ENCODE measurements at regions not wholly inside any gene's neighbourhood (a gene's known extent, or its start where the extent isn't known, plus 50 kb on each side); places are given as distances from the start of the nearest gene placed in this dataset.
"Not testable (repeated sequence)": the region's sequence is repeated elsewhere in the genome, so short reads cannot be mapped to it uniquely, and the experiment has no call there.

DNA sequence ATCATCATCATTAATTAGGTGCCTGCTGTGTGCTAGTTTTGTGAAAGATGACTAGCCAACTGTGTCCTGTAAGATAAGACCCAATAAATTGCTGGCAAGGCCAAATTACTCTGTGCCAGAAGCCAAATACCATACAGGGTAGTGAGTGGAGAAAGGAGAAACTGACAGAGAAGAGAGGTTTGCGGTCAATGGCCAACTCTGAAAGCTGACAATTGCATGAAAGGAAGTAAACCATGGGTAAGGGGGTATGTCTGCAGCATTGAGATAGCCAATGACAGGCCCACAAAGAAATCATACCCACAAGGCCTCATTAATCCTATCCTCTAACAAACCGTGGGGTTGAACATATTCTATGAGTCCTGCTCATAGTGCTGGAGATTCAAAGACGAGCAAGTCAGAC, 236.6 kb upstream of the CCDC196 start:
- no peaks in the 10 kb centered on the region for H3K36me3 Mint-ChIP-seq (ENCODE audit: low read depth)
- no peaks in the 10 kb centered on the region for H3K27me3 Mint-ChIP-seq
- H3K4me3 Mint-ChIP-seq, result no peak overlapping the region
- H3K27ac Mint-ChIP-seq, result no peak overlapping the region
- H3K4me1 Mint-ChIP-seq (ENCODE audit: low read depth), result no peaks in the 10 kb centered on the region
- no peaks in the 10 kb centered on the region for H3K9me3 Mint-ChIP-seq

DNA sequence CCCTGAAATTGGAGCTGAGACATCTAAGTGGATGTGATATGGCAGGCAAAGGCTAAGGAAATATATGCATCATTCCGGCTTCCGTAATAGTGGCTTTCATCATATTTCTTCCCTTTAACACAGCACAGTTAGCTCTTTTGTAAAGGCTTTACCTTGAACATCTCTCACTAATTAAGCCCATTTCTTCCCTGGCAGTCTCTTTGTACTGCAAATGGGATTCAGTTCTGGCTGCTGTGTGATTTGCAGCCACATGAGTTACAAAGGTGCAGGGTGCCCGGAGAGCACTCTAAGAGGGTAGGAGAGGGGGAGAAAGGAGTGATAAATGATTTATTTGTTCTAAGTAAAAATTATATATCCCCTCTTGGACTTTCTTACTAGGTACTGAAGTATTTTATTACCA, 232.1 kb upstream of the CCDC196 start:
- Mint-ChIP-seq H3K27ac (no peak overlapping the region), H3K36me3 (ENCODE audit: low read depth) (no peaks in the 10 kb centered on the region), H3K4me3 (no peak overlapping the region), H3K4me1 (ENCODE audit: low read depth) (no peaks in the 10 kb centered on the region), H3K27me3 (no peaks in the 10 kb centered on the region), H3K9me3 (no peaks in the 10 kb centered on the region)

DNA sequence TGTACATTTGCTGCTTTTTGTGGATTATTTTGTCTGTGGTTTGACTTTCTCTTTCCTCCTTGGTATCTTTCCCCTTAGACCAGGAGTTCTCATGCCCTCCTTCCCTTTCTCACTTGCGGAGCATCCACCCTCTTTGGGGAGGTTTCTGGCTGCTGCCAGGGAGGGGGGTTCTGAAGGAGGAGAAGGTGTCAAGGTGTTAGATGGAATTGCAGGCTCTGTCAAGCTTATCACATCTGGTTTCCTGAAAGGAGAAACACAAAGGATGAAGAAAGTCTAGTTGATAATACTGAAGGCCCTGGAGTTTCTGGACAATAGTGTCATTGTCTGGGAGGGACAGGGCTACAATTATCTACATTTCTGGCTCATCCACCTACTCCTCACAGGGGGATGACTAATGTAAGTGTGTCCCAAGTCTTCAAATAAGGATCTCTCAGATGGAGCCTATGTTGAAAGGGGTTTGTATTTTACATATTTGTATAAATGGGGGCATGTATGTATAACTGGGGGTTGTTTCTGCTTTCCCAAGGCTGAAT, 217.3 kb upstream of the CCDC196 start:
- Mint-ChIP-seq H3K27ac (no peak overlapping the region), H3K4me1 (ENCODE audit: low read depth) (no peaks in the 10 kb centered on the region), H3K4me3 (no peak overlapping the region), H3K27me3 (peaks cover 6% of the 10 kb centered on the region), H3K36me3 (ENCODE audit: low read depth) (no peaks in the 10 kb centered on the region), H3K9me3 (no peaks in the 10 kb centered on the region)

DNA sequence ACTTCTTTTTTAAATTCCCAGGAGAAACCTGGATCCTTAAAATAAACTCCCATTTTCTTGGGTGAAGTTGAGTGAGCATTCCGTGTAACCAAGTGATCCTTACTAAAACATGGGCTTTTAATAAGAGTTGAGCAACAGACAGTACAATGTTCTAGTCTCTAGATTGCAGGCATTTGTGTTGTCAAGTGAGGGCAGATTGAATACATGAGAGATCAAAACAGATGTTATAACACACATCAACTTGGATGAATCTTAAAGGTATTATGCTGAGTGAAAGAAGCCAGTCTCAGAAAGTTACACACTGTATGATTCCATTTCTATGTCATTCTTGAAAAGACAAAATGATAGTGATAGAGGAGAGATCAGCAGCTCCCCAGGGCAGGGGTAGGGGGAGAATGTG, 213.9 kb upstream of the CCDC196 start:
- no peak overlapping the region for H3K27ac Mint-ChIP-seq

DNA sequence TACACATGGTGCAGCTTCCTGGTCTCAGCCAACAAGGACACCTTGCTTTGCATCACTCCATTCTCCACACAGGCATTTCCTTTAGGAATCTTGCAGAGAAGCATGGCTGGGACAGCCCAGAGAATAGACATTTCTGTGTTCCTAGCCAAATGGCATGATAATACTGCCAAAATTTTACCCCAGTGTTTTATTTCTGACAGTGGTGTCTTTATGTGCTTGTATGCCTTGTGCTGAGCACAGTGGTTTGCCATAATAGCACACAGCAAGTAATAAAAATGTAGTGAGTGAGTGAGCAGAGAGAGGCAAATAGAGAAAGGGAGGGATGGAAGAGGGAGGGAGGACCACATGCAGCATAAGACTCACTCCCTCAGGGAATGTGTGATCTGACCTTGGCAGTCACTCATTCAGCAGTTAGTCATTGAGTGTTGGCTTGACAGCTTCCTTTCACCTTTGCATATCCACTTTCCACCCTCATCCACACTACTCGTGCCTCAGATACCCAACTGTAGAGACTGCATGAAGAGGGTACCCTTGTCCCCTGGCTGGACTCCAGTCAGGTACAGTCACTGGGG, 212.8 kb upstream of the CCDC196 start:
- Mint-ChIP-seq H3K27ac (no peak overlapping the region), H3K4me1 (ENCODE audit: low read depth) (no peaks in the 10 kb centered on the region), H3K36me3 (ENCODE audit: low read depth) (no peaks in the 10 kb centered on the region), H3K27me3 (no peaks in the 10 kb centered on the region), H3K4me3 (no peak overlapping the region), H3K9me3 (no peaks in the 10 kb centered on the region)

More for the DNA sequence above, 213.9 kb upstream of the CCDC196 start:
- Mint-ChIP-seq H3K36me3 (ENCODE audit: low read depth) (no peaks in the 10 kb centered on the region), H3K27me3 (no peaks in the 10 kb centered on the region), H3K4me1 (ENCODE audit: low read depth) (no peaks in the 10 kb centered on the region), H3K9me3 (no peaks in the 10 kb centered on the region), H3K4me3 (no peak overlapping the region)

DNA sequence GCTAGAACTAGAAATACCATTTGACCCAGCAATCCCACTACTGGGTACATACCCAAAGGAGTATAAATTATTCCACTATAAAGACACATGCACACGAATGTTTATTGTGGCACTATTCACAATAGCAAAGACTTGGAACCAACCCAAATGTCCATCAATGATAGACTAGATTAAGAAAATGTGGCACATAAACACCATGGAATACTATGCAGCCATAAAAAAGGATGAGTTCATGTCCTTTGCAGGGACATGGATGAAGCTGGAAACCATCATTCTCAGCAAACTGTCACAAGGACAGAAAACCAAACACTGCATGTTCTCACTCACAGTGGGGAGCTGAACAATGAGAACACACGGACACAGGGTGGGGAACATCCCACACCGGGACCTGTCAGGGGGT, 207.8 kb upstream of the CCDC196 start:
- not testable (repeated sequence) for H3K4me1 Mint-ChIP-seq (ENCODE audit: low read depth); H3K4me3 Mint-ChIP-seq; H3K9me3 Mint-ChIP-seq; H3K36me3 Mint-ChIP-seq (ENCODE audit: low read depth); H3K27ac Mint-ChIP-seq; H3K27me3 Mint-ChIP-seq

DNA sequence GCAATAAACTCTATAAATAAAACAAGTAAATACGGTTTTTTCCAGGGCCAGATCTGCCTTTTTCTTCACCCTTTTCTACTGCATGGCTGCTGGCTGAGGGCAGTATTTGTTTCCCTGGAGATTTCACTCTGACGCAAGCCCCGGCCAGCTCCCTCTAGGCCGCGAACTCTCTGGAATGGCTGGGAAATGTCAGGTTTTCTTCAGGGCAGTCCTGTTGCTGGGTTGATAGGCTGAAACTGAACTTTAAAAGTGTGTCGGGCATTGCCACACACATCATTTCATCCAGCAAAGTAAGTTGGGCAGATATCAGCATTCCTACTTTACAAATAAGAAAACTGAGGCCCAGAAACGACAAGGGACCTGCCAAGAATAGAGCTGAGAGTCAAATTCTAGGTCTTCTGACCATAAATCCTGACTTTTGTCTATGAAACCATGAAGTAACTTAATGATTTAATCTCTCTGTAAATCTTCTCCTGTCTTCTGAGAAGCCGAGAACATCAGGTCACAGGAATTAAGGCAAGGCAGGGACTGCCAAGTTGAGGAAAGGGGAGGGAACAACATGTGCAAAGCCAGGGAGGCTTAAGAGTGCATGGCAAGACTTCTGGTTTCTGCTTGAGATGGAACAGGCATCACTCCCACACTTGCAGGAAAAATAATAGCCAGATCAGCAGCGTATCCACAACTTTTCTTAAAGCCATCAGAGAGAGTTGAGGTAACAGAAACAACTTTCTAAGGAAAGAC, 205.0 kb upstream of the CCDC196 start:
- Mint-ChIP-seq H3K36me3 (ENCODE audit: low read depth) (no peaks in the 10 kb centered on the region), H3K9me3 (peaks cover 9% of the 10 kb centered on the region), H3K4me1 (ENCODE audit: low read depth) (no peaks in the 10 kb centered on the region), H3K27ac (no peak overlapping the region), H3K27me3 (no peaks in the 10 kb centered on the region), H3K4me3 (no peak overlapping the region)

DNA sequence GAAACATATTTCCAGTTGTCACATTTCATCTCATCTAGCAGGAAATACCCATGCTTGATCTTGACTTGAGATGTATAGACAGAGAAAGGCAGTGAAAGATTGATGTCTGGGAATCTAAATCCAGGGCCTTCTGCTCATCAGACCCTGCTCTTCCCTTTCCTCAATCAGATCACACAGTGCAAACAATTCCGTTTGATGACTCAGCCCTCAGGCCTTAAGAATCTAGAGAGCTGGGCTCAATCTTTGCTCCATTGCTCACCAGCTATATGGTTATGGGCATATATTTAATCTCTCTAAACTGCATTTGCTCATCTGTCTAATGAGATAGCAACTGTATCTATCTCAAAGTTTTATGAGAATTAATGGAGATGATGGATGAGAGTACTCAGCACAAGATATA, 201.8 kb upstream of the CCDC196 start:
- no peak overlapping the region for H3K4me3 Mint-ChIP-seq
- no peaks in the 10 kb centered on the region for H3K27me3 Mint-ChIP-seq
- H3K9me3 Mint-ChIP-seq, result peaks cover 5% of the 10 kb centered on the region
- no peaks in the 10 kb centered on the region for H3K36me3 Mint-ChIP-seq (ENCODE audit: low read depth)
- H3K27ac Mint-ChIP-seq, result no peak overlapping the region
- no peaks in the 10 kb centered on the region for H3K4me1 Mint-ChIP-seq (ENCODE audit: low read depth)

DNA sequence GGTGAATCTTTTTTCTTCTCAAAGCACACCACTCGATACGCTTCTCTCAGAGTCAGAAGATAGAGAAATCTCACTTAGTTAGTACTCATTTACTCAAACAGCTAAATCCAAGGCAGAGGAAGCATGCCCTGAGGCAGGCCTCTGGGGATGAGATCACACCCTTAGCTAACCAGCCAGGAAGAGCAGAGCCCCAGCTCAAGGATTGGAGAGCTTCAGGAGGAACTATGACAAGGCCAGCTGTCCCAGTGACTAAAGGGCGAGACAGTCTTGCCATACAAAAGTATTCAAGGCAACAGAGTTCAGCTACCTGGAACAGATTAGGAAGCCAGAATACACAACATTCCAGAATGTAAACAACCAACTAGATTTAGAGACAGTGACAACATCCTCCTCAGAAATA, 197.7 kb upstream of the CCDC196 start:
- Mint-ChIP-seq H3K36me3 (ENCODE audit: low read depth) (no peaks in the 10 kb centered on the region), H3K4me3 (no peak overlapping the region), H3K4me1 (ENCODE audit: low read depth) (peaks cover 2% of the 10 kb centered on the region), H3K27ac (no peak overlapping the region), H3K27me3 (no peaks in the 10 kb centered on the region), H3K9me3 (no peaks in the 10 kb centered on the region)

DNA sequence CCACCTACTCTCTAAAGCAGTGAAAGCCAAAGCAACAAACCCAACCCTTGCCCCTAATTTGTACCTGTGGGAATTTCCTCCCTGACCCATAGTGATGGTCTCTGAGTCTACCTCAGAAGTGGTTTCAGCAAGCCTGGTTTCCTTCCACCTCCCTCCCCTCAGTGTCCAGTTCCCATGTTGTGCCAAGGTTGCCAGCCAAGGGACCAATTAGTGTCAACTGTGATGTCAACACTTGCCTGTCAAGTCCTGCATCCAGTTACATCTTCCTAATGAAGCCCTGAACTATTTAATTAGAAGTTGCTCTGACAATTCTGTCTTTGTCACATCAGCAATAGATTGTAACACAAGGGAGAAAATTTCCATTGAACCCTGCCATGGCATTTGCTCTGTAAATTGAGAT, 194.4 kb upstream of the CCDC196 start:
- no peaks in the 10 kb centered on the region for H3K36me3 Mint-ChIP-seq (ENCODE audit: low read depth)
- H3K9me3 Mint-ChIP-seq, result no peaks in the 10 kb centered on the region
- H3K27ac Mint-ChIP-seq, result no peak overlapping the region
- no peaks in the 10 kb centered on the region for H3K27me3 Mint-ChIP-seq
- peaks cover 6% of the 10 kb centered on the region for H3K4me1 Mint-ChIP-seq (ENCODE audit: low read depth)
- no peak overlapping the region for H3K4me3 Mint-ChIP-seq

DNA sequence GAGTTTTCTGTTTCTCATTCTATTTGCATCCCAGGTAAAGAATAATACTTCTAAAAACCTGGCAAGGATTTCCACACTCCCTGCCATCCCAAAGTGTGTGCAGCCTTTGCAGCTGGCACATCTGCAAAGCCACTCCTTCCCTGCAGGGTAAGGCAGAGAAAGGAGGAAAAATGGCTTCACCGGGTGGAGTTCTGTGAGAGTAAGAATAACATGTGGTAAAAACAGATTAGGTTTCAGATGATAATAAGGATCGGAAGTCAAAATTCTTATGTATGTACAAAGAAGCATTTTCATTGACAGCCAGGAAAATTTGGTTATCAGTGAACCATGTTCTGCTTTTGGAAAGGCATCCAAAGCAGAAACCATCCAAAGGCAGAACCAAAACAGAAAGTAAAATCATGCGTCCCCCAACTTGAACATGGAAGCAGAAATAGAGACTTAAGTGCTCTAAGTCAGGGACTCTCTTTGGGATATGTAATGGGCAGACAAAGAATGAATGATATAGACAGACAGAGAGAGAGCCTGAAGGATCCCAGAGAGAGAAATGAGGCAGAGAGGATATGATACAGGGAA, 192.6 kb upstream of the CCDC196 start:
- H3K36me3 Mint-ChIP-seq (ENCODE audit: low read depth), result no peaks in the 10 kb centered on the region
- H3K27me3 Mint-ChIP-seq, result peaks cover 4% of the 10 kb centered on the region
- peak overlapping the region; percentile 8 for H3K4me3 Mint-ChIP-seq
- H3K4me1 Mint-ChIP-seq (ENCODE audit: low read depth), result peaks cover 6% of the 10 kb centered on the region
- H3K9me3 Mint-ChIP-seq, result peaks cover 3% of the 10 kb centered on the region
- H3K27ac Mint-ChIP-seq, result no peak overlapping the region

DNA sequence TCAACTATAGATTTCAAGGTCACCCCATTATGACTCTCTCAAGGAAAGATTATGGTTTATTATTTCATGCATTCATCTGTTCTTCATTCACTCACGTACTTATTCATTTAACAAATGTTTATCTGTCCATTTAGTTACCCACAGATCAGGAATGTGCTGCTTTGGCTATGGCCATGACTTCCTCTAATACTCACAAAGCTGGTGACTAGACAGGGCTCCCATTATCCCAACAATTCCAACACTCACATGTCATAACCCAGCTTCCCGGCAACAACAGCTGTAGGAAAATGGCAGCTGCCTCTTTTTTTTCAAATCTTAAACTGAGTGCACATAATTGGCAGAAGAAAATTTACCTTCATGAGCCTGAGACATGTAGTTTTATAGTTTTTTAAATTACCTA, 190.8 kb upstream of the CCDC196 start:
- H3K36me3 Mint-ChIP-seq (ENCODE audit: low read depth), result no peaks in the 10 kb centered on the region
- peaks cover 6% of the 10 kb centered on the region for H3K4me1 Mint-ChIP-seq (ENCODE audit: low read depth)
- no peak overlapping the region for H3K27ac Mint-ChIP-seq
- no peak overlapping the region for H3K4me3 Mint-ChIP-seq
- peaks cover 3% of the 10 kb centered on the region for H3K9me3 Mint-ChIP-seq
- H3K27me3 Mint-ChIP-seq, result peaks cover 4% of the 10 kb centered on the region

DNA sequence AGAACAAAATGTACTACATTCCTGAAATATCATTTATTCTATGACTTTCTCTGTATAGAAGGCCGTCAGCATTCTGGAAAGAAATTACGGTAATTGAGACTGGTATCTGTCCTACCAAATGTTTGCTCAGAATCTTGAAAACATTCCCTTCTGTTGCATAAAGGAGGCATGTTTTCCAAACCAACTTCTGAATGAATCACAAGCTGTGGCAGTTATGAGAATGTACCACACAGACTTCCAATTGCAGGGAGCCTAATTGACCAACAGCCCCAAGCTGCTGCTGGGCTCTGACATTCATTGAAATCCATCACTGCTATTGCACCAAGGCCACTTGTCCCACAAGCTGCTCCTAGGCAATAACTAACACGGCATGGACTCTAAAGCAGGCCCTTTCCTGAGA, 185.3 kb upstream of the CCDC196 start:
- Mint-ChIP-seq H3K27ac (no peak overlapping the region), H3K9me3 (peaks cover 11% of the 10 kb centered on the region), H3K36me3 (ENCODE audit: low read depth) (no peaks in the 10 kb centered on the region), H3K27me3 (peaks cover 4% of the 10 kb centered on the region), H3K4me1 (ENCODE audit: low read depth) (no peaks in the 10 kb centered on the region), H3K4me3 (no peak overlapping the region)

DNA sequence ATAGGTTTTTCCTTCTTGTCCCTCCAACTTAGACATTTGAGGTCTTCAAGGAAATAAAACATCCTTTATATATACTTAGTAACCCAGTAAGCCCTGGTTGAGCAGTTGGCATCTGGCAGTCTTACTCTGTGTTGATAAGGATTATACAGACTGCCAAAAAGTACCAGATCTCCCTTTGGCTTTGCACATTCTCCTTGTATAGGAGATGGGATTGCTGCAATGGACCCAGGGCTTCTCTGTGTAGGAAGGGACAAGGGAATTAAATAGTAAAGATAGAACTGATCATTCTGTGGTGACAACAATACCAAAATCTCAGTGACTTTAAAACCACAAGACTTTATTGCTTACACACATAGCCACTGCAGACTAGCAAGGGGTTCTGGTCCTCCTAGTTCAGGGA, 180.1 kb upstream of the CCDC196 start:
- Mint-ChIP-seq H3K27me3 (no peaks in the 10 kb centered on the region), H3K36me3 (ENCODE audit: low read depth) (no peaks in the 10 kb centered on the region), H3K4me1 (ENCODE audit: low read depth) (no peaks in the 10 kb centered on the region), H3K4me3 (no peak overlapping the region), H3K27ac (no peak overlapping the region), H3K9me3 (peaks cover 8% of the 10 kb centered on the region)

DNA sequence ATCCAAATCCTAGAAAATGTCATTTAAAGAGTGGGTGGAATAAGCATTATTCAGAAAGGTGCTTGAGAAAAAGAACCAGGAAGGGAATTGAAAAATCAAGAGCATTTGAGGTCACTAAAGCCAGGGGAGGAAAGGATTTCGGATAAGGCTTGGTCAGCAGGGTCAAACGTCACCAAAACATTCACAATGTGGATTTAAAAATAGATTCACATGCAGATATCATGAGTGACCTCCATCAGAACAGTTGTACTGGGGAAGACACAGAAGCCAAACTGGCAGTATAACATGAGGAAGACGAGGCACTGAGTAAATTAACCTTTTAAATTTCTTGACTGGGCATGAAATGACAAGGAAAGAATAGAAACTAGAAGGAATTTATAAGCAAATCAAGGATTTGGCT, 175.1 kb upstream of the CCDC196 start:
- no peak overlapping the region for H3K27ac Mint-ChIP-seq
- H3K36me3 Mint-ChIP-seq (ENCODE audit: low read depth), result no peaks in the 10 kb centered on the region
- H3K4me1 Mint-ChIP-seq (ENCODE audit: low read depth), result no peaks in the 10 kb centered on the region
- no peaks in the 10 kb centered on the region for H3K9me3 Mint-ChIP-seq
- H3K4me3 Mint-ChIP-seq, result no peak overlapping the region
- no peaks in the 10 kb centered on the region for H3K27me3 Mint-ChIP-seq
